ENCODE measurements at regions not wholly inside any gene's neighbourhood (a gene's known extent, or its start where the extent isn't known, plus 50 kb on each side); places are given as distances from the start of the nearest gene placed in this dataset.

DNA sequence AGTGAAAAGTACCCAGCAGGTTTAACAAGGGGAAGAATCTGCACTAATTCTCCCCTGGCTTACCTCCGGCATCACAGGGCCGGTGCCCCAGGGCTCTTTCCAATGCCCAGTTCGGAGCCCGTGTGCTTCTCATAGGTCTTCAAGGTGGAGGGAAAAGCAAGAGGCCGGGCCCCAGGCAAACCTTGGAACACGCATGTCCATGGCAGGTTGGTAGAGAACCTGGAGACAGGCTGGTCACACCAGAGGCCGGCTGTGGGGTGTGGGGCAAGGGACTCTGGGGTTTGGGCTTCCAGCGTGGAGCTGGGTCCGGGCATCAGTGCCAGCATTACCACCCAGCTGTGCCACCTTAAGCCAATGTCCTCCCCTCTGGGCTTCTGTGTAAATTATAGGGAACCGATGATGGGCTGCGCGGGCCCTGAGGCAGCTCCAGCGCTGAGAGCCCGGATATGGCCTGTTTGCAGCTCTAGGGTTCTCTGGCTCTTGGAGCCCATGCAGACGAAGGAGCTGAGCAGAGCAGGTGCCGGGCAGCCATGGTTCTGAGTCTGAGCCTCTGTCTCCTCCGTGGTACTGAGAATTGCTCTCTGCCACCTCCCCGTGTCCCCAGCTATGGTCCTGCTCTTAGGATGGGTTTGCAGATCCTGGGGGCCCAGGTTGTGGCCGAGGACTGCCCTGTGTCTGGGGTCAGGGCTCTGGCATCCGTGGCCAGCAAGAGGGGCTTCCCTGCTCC is 197.0 kb upstream of the C14orf180 start:
- H3K4me3 Mint-ChIP-seq: no peak overlapping the region
- intact Hi-C loops (cut with micrococcal nuclease): no loop called here

DNA sequence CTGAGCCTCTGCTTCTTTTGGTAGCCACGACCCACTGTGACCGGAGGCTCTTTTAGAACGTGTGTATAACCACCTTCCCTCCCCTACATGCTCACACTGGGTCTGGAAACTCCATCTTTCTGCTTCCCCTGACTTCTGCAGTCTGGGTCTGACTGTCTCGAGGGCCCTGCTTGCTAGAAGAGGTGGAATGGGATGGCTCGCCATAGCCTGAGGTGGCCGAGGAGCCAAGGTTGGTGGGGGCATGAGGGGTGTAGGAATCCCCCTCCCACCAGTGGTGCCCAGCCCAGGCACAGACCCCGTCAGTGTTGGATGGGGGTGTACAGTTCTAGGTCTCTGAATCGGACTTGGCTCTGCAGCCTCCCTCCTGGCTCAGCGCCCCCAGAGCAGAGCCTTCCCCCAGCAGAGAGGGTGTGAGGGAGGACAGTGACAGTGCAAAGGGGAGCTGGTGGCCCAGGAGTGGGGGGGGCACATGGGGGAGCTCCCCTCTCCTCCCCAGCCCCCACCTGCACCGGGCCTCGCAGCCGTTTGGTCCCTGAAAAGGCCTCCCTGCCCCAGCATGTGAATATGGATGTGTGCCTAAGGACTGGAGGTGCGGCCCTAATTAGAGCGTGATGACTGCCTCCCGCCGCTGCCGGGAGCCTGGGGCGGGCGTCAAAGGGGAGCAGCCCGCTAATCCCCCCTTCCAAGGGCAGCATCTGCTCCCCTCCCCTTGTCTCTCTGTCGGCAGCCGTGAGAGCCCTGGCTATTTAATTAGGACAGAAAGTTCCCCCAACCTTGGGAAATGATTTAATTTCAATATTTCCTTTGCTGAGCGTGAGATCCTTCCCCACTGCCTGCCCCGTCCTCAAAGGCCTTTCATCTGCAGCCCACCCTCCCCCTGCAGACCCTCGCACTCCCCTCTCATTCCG is 196.2 kb upstream of the C14orf180 start:
- Mint-ChIP-seq H3K27ac (no peak overlapping the region), H3K36me3 (ENCODE audit: low read depth) (no peaks in the 10 kb centered on the region), H3K27me3 (ENCODE audit: insufficient read depth) (no peaks in the 10 kb centered on the region), H3K9me3 (peaks cover 5% of the 10 kb centered on the region), H3K4me1 (ENCODE audit: low read depth) (no peaks in the 10 kb centered on the region), H3K4me3 (no peak overlapping the region)
- DNase-seq (ENCODE audit: low spot score): no peak
- intact Hi-C loops (cut with micrococcal nuclease): no loop called here

More for the DNA sequence above, 197.0 kb upstream of the C14orf180 start:
- no peak for DNase-seq (ENCODE audit: low spot score)
- H3K27me3 Mint-ChIP-seq (ENCODE audit: insufficient read depth): no peaks in the 10 kb centered on the region
- no peaks in the 10 kb centered on the region for H3K36me3 Mint-ChIP-seq (ENCODE audit: low read depth)
- H3K4me1 Mint-ChIP-seq (ENCODE audit: low read depth): no peaks in the 10 kb centered on the region
- H3K9me3 Mint-ChIP-seq: peaks cover 5% of the 10 kb centered on the region
- no peak overlapping the region for H3K27ac Mint-ChIP-seq

DNA sequence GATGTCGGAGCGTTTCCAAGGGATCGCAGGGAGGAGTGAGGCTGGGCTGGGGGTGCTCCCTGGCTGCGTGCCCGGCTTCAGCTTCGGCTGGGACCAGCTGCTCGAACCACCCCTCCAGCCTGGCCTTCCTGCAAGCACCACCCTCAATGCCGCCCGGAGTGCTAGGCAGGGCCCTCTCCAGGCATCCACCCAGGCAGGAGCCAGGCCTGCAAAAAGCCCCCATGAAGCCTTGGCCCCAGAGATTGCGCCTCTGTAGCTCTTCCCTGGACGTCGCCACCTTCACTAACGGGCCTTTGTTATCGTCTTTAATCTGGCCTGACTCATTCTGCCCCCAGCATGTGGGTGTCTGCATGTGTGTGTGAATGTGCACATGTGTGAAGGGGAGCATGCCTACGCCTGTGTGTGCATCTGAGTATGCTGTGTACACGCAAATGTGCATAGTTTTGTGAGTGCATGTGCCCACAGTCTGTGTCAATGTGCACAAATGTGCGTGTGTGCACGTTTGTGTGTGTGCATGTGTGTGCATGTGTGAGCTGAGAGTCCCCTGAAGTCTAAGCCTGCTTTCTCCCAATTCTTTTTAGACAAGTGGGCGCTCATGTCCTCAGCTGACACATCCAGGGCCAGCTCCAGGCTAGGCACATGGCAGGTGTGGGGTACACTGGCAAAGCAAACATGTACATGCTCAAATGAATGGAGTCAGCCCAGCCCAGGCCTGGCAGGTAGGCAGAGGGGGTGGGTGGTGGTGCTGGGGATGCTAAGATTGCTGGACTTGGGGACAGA is 195.4 kb upstream of the C14orf180 start:
- no peaks in the 10 kb centered on the region for H3K4me1 Mint-ChIP-seq (ENCODE audit: low read depth)
- intact Hi-C loops (cut with micrococcal nuclease): no loop called here

DNA sequence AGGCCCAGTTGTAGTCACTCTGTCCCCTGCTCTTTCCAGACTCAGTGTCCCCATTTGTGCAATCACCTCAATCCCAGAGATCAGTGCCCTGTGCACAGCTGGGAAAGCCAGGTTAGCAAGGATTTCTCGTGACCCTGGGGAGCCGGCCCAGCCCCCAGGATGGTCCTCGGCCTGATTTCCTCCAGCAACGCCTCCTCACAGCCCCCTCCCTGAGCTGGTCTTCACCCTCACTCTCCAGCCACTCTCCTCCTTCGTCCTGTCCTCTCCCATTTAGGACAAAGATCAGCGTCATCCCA is 194.8 kb upstream of the C14orf180 start:
- peaks cover under 1% of the 10 kb centered on the region for H3K4me1 Mint-ChIP-seq (ENCODE audit: low read depth)
- DNase-seq (ENCODE audit: low spot score): no peak
- no peak overlapping the region for H3K27ac Mint-ChIP-seq
- H3K27me3 Mint-ChIP-seq (ENCODE audit: insufficient read depth): no peaks in the 10 kb centered on the region
- no peaks in the 10 kb centered on the region for H3K36me3 Mint-ChIP-seq (ENCODE audit: low read depth)
- intact Hi-C loops (cut with micrococcal nuclease): no loop called here
- no peak overlapping the region for H3K4me3 Mint-ChIP-seq
- H3K9me3 Mint-ChIP-seq: peaks cover 5% of the 10 kb centered on the region

More for the DNA sequence above, 195.4 kb upstream of the C14orf180 start:
- H3K36me3 Mint-ChIP-seq (ENCODE audit: low read depth): no peaks in the 10 kb centered on the region
- DNase-seq (ENCODE audit: low spot score): no peak
- no peak overlapping the region for H3K27ac Mint-ChIP-seq
- H3K4me3 Mint-ChIP-seq: no peak overlapping the region
- H3K27me3 Mint-ChIP-seq (ENCODE audit: insufficient read depth): no peaks in the 10 kb centered on the region
- H3K9me3 Mint-ChIP-seq: peaks cover 5% of the 10 kb centered on the region

DNA sequence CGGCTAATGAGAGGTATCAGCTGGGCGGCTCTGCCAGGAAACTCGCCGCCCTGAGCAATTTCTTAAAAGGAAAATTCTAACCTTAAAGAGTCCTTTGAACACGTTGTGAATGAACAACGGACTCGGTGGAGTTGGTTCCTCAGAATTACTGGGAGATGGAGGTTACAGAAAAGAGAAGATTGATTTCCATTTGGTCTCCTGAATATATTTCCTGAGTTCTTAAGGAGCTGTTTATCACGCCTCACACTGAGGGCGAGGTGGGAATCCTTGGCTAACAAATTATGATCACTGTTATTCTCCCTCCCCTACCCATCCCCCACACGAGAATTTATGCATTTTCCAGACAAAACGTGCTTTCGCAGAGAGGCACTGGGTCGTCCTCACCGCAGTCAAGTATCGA is 194.5 kb upstream of the C14orf180 start:
- H3K4me1 Mint-ChIP-seq (ENCODE audit: low read depth): peaks cover 4% of the 10 kb centered on the region
- no peak for DNase-seq (ENCODE audit: low spot score)
- H3K9me3 Mint-ChIP-seq: peaks cover 5% of the 10 kb centered on the region
- no peaks in the 10 kb centered on the region for H3K27me3 Mint-ChIP-seq (ENCODE audit: insufficient read depth)
- H3K36me3 Mint-ChIP-seq (ENCODE audit: low read depth): no peaks in the 10 kb centered on the region
- intact Hi-C loops (cut with micrococcal nuclease): no loop called here
- no peak overlapping the region for H3K4me3 Mint-ChIP-seq
- no peak overlapping the region for H3K27ac Mint-ChIP-seq

DNA sequence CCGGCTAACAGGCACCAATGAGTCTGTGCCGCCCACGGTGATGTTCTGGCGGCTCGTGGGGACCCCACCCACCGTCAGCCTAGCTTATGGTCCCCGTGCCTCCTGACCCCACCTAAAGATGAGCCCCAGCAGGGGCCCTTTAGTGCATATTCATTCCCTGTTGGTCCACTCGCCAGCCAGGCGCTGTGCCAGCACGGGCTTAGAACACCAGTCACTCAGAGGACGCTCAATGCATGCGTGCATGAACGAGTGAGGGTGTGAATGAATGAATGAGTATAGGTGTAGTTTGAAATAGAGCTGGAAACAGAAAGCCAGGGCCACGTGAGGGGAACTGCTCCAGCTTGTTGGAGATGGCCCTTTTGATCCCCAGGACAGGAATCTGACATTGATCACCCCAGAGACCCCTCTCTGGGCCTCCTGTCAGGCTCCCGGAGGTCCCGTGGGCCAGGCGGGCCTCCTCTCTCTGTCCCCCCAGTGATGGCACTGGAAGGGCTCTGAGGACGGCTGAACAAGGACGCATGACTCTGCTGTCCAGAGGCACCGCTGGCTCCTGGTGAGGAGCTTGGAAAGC is 193.9 kb upstream of the C14orf180 start:
- Mint-ChIP-seq H3K9me3 (peaks cover 5% of the 10 kb centered on the region), H3K27ac (no peak overlapping the region), H3K36me3 (ENCODE audit: low read depth) (no peaks in the 10 kb centered on the region), H3K4me1 (ENCODE audit: low read depth) (peaks cover 8% of the 10 kb centered on the region), H3K4me3 (no peak overlapping the region), H3K27me3 (ENCODE audit: insufficient read depth) (peaks cover under 1% of the 10 kb centered on the region)
- intact Hi-C loops (cut with micrococcal nuclease): no loop called here
- DNase-seq (ENCODE audit: low spot score): no peak

DNA sequence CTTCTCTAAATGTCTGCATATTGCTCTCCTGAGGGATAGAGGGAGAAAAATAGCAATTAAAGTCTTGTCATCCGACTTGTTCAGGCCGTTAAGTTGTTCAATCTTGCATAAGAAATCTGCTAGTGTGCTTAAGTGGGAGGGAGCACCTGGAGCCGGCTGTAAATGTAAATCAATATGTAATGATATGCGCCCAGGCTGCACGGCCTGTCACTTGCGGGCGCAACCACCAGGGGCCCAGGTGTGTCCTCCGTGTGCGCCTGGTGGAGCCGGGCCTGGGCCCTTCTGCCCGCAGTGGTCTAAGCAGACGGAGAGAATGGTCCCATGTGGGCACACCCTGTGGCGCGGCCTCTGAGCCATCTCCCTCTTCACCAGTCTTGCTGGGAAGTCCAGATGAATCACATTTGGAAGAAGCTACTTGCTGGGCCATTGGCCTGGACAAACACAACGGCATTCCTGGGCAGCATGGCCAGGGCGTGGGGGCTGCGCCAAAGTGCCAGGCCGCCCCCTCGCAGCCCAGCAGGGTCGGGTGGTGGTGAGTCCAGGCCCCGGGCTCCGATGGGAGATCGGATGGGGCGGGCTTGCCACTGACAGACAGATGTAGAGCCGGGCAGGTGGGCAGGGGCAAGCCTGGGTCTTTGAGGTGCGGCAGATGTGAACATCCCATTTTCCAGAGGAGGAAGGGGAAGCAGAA is 193.3 kb upstream of the C14orf180 start:
- Mint-ChIP-seq H3K36me3 (ENCODE audit: low read depth) (no peaks in the 10 kb centered on the region), H3K9me3 (peaks cover 2% of the 10 kb centered on the region), H3K27me3 (ENCODE audit: insufficient read depth) (peaks cover 2% of the 10 kb centered on the region), H3K4me3 (no peak overlapping the region), H3K4me1 (ENCODE audit: low read depth) (peaks cover 8% of the 10 kb centered on the region), H3K27ac (no peak overlapping the region)
- no peak for DNase-seq (ENCODE audit: low spot score)
- intact Hi-C loops (cut with micrococcal nuclease): no loop called here

DNA sequence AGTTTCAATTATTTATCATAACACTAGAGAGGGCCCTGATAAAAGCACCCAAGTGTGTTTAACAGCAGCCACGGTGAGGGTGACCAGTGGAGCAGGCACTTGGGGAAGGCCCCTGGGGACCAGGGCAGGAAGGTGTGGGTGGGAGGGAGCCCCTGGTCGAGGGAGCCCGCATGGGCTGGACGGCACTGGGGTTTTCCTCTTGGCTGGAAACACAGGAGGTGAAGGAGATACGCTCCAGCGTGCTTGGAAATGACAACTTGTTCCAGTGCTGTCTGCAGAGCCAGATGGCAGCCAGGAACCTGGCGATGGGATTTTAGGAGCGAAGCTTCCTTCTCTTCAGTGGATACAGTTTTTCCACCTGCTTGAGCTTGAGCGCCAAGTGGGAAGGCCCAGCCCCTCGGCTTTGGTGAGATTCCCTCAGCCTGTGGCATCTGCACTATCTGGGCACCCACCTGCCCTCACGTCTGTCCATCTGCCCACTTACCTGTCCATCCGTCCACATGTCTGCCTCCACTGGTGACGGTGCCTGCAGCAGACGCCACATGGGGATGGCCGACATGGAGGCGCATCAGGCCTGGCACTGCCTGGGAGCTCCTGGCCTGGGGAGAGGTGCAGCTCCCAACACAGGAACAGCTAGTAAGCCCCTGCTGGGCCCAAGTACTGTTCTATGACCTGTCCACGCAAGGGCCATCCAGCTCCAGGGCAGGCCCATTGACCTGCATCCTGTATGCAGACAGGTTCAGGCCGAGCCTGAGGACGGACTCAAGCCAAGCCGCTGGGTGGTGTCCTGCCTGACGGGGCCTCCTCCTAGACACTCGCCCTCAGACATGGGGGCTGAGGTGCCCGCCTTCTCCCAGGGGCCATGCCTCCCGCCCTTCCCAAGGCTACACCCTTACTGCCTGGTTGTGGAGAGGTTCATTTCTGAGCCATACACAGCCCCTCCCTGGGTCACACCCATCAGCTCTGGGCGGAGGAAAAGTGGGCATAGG is 192.2 kb upstream of the C14orf180 start:
- Mint-ChIP-seq H3K27me3 (ENCODE audit: insufficient read depth) (peaks cover 2% of the 10 kb centered on the region), H3K9me3 (no peaks in the 10 kb centered on the region), H3K4me1 (ENCODE audit: low read depth) (peaks cover 15% of the 10 kb centered on the region), H3K4me3 (no peak overlapping the region), H3K36me3 (ENCODE audit: low read depth) (no peaks in the 10 kb centered on the region), H3K27ac (no peak overlapping the region)
- no peak for DNase-seq (ENCODE audit: low spot score)
- intact Hi-C loops (cut with micrococcal nuclease): no loop called here

DNA sequence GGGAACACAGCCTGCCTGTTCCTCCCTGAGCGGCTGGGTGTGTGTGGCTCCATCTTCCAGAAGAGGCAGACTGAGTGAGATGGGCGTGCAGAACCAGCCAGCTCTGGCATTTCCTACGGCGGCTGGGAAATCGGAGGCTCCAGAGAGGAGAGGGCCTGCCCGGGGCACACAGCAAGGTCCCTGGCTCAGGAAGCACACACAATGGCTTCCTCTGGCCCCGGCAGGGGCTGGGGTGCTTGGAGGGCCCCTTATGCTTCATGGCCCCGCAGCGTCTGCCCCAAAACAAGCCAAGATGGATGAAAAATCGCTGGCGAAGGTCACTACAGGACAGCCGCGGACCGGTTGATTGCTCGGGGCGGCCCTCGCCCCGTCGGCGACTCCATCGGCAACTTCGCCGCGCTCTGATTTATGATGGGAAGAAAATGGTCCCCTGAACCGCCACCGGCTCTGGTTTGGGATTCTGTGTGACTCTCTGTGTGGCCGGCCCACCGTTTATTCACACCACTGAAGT is 191.5 kb upstream of the C14orf180 start:
- intact Hi-C loops (cut with micrococcal nuclease): no loop called here
- H3K4me3 Mint-ChIP-seq: no peak overlapping the region
- peaks cover 15% of the 10 kb centered on the region for H3K4me1 Mint-ChIP-seq (ENCODE audit: low read depth)
- H3K36me3 Mint-ChIP-seq (ENCODE audit: low read depth): no peaks in the 10 kb centered on the region
- no peak overlapping the region for H3K27ac Mint-ChIP-seq
- H3K9me3 Mint-ChIP-seq: no peaks in the 10 kb centered on the region
- DNase-seq (ENCODE audit: low spot score): no peak
- peaks cover 2% of the 10 kb centered on the region for H3K27me3 Mint-ChIP-seq (ENCODE audit: insufficient read depth)

DNA sequence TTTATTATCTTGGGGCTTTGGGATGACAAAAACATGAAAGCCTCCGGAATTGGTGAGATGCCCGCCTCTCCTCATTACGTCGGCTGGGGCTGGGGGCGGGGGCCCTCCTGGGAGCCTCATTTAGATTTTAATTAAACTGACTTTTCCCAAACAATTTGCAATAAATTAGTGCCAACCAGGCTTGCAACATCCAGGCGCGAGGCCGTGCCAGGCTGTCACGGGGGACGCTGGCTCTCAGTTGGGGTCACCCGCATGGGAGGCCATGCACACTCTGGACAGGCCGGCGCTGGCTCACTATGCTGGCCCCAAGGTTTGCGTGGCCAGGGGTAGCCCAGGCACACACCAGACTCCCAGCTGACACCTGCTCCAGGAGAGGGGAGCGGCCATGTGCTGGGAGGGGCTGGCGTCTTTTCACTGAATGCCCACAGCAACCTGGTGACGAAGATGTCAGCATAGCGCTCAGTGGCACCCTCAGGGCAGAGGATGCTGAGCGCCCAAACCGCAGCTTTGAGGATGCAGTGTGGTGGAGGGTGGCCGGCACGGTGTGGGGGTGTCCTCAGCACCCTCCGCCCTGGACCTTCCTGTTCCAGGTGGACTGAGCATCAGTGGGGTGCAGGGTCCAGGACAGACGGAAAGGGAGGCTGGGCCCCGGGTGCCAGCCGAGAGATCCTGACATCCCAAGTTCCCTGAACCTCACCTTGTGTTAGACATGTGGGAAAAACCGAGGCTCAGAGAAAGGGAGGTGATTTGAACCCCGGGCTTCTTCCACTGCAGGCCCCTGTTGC is 190.8 kb upstream of the C14orf180 start:
- Mint-ChIP-seq H3K36me3 (ENCODE audit: low read depth) (no peaks in the 10 kb centered on the region), H3K27me3 (ENCODE audit: insufficient read depth) (peaks cover 2% of the 10 kb centered on the region), H3K4me3 (no peak overlapping the region), H3K27ac (no peak overlapping the region), H3K4me1 (ENCODE audit: low read depth) (peaks cover 19% of the 10 kb centered on the region), H3K9me3 (no peaks in the 10 kb centered on the region)
- no peak for DNase-seq (ENCODE audit: low spot score)
- intact Hi-C loops (cut with micrococcal nuclease): no loop called here
